ENCODE measurements at regions not wholly inside any gene's neighbourhood (a gene's known extent, or its start where the extent isn't known, plus 50 kb on each side); places are given as distances from the start of the nearest gene placed in this dataset.
"Not testable (repeated sequence)": the region's sequence is repeated elsewhere in the genome, so short reads cannot be mapped to it uniquely, and the experiment has no call there.

DNA sequence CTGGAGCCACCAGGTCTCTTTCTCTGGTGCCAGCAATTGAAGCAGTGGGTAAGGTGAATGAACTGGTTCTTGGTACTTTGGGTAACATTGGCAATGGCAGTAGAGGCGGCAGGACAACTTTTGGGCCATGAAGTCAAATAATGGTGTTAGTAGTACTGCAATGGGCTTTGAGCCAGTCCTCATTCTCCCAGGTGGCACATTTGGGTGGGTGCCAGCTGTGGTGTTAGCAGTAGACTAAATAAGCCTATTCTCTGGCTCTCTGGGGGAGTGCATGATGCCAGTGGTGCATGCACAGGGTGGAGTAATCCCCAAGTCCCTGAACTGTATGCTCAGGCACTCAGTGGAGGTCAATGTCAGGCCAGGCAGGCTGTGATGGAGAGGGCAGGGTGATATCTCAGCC, 120.2 kb upstream of the LRRTM4 start:
- H3K4me3 ChIP-seq (ENCODE audit: low read depth, low read length): no peak overlapping the region
- TF ChIP-seq, protein P1, sequence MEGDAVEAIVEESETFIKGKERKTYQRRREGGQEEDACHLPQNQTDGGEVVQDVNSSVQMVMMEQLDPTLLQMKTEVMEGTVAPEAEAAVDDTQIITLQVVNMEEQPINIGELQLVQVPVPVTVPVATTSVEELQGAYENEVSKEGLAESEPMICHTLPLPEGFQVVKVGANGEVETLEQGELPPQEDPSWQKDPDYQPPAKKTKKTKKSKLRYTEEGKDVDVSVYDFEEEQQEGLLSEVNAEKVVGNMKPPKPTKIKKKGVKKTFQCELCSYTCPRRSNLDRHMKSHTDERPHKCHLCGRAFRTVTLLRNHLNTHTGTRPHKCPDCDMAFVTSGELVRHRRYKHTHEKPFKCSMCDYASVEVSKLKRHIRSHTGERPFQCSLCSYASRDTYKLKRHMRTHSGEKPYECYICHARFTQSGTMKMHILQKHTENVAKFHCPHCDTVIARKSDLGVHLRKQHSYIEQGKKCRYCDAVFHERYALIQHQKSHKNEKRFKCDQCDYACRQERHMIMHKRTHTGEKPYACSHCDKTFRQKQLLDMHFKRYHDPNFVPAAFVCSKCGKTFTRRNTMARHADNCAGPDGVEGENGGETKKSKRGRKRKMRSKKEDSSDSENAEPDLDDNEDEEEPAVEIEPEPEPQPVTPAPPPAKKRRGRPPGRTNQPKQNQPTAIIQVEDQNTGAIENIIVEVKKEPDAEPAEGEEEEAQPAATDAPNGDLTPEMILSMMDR (IDR thresholded peaks at IDR 0.05; ENCODE audit: insufficient read depth, low read length, missing control alignments): no peak
- DNase-seq (ENCODE audit: low read depth, low spot score): no peak
- ChIA-PET POLR2A (no interaction called here), CTCF (no interaction called here)

DNA sequence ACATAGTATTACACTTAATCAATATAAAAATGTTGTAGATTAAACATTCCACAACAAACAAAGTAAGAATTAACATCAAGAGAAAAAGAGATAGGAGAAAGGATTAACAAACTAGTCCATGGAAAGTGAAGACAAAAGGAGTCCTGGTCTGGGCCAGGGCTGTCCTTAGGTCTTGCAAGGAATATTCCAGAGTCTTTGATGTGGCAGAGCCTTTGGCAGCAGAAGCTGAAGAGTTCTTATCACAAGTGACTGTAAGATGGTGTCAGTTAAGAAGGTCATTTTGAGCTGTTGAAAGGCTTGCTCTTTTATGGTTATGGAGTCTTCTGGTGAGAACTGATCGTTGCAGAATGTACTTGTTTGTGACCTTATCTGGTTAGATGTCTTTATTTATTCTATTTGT, 127.7 kb upstream of the LRRTM4 start:
- ChIA-PET CTCF (interaction anchor here (0.7 kb wide), 1 partner anchor 503 kb away, joined by 3 read pairs; no protein-coding TSS in a partner anchor), POLR2A (no interaction called here)
- H3K4me3 ChIP-seq (ENCODE audit: low read depth, low read length): no peak overlapping the region
- DNase-seq (ENCODE audit: low read depth, low spot score): no peak
- TF ChIP-seq, protein P1 (IDR thresholded peaks at IDR 0.05; ENCODE audit: insufficient read depth, low read length, missing control alignments): no peak

DNA sequence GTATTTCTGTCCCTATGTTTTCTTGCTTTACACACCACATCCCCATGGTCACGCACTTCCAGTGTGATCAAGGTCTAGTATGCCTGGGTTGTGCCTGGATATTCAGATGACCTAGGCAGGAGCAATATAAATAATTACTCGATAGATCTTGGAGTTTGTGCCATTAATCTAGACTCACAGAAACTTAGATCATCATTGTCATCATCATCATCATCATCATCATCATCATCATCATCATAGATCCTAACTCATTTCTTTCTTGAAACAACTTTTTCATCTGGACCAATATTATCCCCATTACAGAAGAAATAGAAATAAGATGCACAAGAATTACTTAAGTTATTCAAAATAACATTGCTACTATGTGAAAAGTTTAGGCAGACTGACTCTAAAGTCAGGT, 130.3 kb upstream of the LRRTM4 start:
- ChIA-PET CTCF (no interaction called here), POLR2A (no interaction called here)
- H3K4me3 ChIP-seq (ENCODE audit: low read depth, low read length): no peak overlapping the region
- DNase-seq (ENCODE audit: low read depth, low spot score): no peak
- TF ChIP-seq, protein P1 (IDR thresholded peaks at IDR 0.05; ENCODE audit: insufficient read depth, low read length, missing control alignments): no peak

DNA sequence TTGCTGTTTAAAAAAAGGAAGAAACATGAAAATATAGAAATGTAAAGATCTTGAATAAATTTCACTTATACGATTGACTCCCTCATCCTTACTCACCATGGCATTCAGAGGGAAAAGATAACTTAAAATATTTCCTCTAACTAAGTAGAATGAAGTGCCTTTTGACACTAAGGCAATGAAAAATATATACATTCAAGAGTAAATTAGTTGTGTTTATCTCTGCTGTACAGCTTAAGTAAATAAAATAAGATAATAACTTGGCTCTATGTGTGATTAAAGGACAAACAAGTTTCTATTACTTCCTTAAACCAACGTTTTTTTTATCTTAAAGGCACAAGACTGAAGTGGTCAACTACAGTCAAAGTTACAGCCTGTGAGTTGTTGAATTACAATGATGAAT, 142.3 kb upstream of the LRRTM4 start:
- POLR2A ChIA-PET: no interaction called here
- DNase-seq (ENCODE audit: low read depth, low spot score): no peak
- CTCF ChIA-PET: no interaction called here
- no peak overlapping the region for H3K4me3 ChIP-seq (ENCODE audit: low read depth, low read length)
- TF ChIP-seq, protein P1 (IDR thresholded peaks at IDR 0.05; ENCODE audit: insufficient read depth, low read length, missing control alignments): no peak

DNA sequence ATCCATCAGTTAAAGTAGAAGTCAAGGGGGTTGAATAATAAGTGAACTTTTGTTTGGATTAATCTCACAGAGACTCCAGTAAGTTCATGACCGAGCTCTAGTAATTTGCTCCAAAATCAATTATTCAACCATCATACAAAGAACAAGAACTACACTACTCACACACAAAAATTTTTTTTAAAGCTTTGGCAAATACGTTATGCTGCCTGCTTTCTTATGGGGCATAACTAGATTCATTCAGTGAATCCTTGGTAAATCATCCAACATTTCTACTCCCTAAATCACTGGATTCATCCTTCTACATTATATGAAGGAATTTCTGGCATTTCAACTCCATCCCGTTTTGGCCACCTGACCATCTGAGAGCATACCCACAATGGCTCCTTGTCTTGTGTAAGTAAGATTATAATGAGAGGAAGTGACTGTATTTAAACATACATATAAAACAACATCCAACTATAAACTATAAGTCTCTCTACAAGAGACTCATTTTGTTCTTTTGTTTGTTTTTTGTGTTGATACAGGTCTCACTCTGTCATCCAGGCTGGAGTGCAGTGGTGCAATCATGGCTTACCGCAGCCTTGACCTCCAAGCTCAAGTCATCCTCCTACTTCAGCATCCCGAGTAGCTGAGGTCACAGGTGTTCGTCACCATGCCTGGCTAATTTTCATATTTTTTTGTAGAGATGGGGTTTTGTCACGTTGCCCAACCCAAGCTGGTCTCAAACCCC, 144.2 kb upstream of the LRRTM4 start:
- POLR2A ChIA-PET: no interaction called here
- TF ChIP-seq, protein P1 (IDR thresholded peaks at IDR 0.05; ENCODE audit: insufficient read depth, low read length, missing control alignments): no peak
- no peak overlapping the region for H3K4me3 ChIP-seq (ENCODE audit: low read depth, low read length)
- no peak for DNase-seq (ENCODE audit: low read depth, low spot score)
- CTCF ChIA-PET: no interaction called here

DNA sequence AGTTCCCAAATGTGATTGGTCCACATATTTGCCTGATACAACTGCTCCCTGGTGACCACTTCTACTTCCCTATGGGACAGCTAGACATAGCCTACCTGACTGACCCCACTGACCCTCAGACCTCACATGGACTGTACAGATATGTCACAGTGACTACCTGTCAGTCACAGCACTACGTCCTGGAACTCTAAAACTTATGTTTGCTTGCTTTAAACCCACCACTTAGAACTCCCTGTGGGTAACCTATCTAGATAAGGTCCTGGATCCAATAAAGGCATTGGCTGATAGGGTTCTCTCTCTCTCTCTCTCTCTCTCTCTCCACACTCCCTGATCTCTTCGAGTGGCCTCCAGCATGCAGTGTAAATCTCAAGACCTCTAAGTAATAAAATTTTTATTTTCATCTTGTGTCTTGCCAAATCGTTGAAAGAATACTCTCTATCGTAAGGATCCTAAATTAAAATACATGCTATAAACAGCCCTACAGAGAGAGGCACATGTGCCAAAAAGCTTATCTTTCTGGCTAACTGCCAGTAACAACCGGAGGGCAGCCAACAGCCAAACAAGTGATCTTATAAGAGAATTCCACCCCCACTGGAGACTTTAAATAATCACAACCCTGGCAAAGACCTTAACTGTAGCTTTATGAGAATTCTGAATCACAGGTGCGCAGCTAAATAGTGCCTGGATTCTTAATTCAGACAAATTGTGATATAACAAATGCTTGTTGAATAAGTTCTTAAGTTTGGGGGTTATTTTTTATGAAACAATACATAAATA, 162.6 kb upstream of the LRRTM4 start:
- H3K4me3 ChIP-seq (ENCODE audit: low read depth, low read length); DNase-seq (ENCODE audit: low read depth, low spot score); POLR2A ChIA-PET: not testable (repeated sequence)

More for the DNA sequence above, 162.6 kb upstream of the LRRTM4 start:
- CTCF ChIA-PET: not testable (repeated sequence)
